ENCODE measurements at regions not wholly inside any gene's neighbourhood (a gene's known extent, or its start where the extent isn't known, plus 50 kb on each side); places are given as distances from the start of the nearest gene placed in this dataset.

GRCh38 chr12:76187177-76187576 lies 102.7 kb upstream of the NAP1L1 start:
- Mint-ChIP-seq H3K36me3 (ENCODE audit: insufficient read depth, unreplicated experiment) (no peaks in the 10 kb centered on the region), H3K4me1 (ENCODE audit: insufficient read depth, unreplicated experiment) (peaks cover 16% of the 10 kb centered on the region), H3K9me3 (ENCODE audit: unreplicated experiment) (no peaks in the 10 kb centered on the region), H3K4me3 (ENCODE audit: unreplicated experiment) (no peak overlapping the region), H3K27ac (ENCODE audit: low read depth, unreplicated experiment) (no peak overlapping the region), H3K27me3 (ENCODE audit: insufficient read depth, unreplicated experiment) (no peaks in the 10 kb centered on the region)
- no peak for DNase-seq (ENCODE audit: unreplicated experiment)
- intact Hi-C loops (cut with micrococcal nuclease) = no loop called here
- no peak for TF ChIP-seq CTCF (IDR thresholded peaks at IDR 0.05; ENCODE audit: unreplicated experiment)
- CTCF ChIA-PET = no interaction called here
- no TSS peak for BruUV-seq (replicated peaks)
- POLR2A ChIA-PET = no interaction called here

GRCh38 chr12:76186131-76186906 lies 101.8 kb upstream of the NAP1L1 start:
- no peaks in the 10 kb centered on the region for H3K27me3 Mint-ChIP-seq (ENCODE audit: insufficient read depth, unreplicated experiment)
- intact Hi-C loops (cut with micrococcal nuclease) = no loop called here
- no TSS peak for BruUV-seq (replicated peaks)
- no peak for TF ChIP-seq CTCF (IDR thresholded peaks at IDR 0.05; ENCODE audit: unreplicated experiment)
- no peaks in the 10 kb centered on the region for H3K9me3 Mint-ChIP-seq (ENCODE audit: unreplicated experiment)
- ChIA-PET CTCF (no interaction called here), POLR2A (no interaction called here)
- no peak overlapping the region for H3K4me3 Mint-ChIP-seq (ENCODE audit: unreplicated experiment)
- peaks cover 16% of the 10 kb centered on the region for H3K4me1 Mint-ChIP-seq (ENCODE audit: insufficient read depth, unreplicated experiment)
- H3K27ac Mint-ChIP-seq (ENCODE audit: low read depth, unreplicated experiment) = no peak overlapping the region
- no peaks in the 10 kb centered on the region for H3K36me3 Mint-ChIP-seq (ENCODE audit: insufficient read depth, unreplicated experiment)
- DNase-seq (ENCODE audit: unreplicated experiment) = no peak

- POLR2A ChIA-PET = interaction anchor here (0.6 to 0.8 kb wide), 4 partner anchors 28 to 1651 kb away, joined by 3 to 4 read pairs (median 4); no protein-coding TSS in a partner anchor
- Mint-ChIP-seq H3K9me3 (ENCODE audit: unreplicated experiment) (peaks cover 7% of the 10 kb centered on the region), H3K27me3 (ENCODE audit: insufficient read depth, unreplicated experiment) (no peaks in the 10 kb centered on the region), H3K36me3 (ENCODE audit: insufficient read depth, unreplicated experiment) (peaks cover 6% of the 10 kb centered on the region), H3K4me1 (ENCODE audit: insufficient read depth, unreplicated experiment) (peaks cover 16% of the 10 kb centered on the region), H3K27ac (ENCODE audit: low read depth, unreplicated experiment) (peak overlapping the region; percentile 67), H3K4me3 (ENCODE audit: unreplicated experiment) (no peak overlapping the region)
- DNase-seq (ENCODE audit: unreplicated experiment) = peak; percentile 98
- BruUV-seq (replicated peaks) = no TSS peak
- no peak for TF ChIP-seq CTCF (IDR thresholded peaks at IDR 0.05; ENCODE audit: unreplicated experiment)
- intact Hi-C loops (cut with micrococcal nuclease) = no loop called here
- CTCF ChIA-PET = interaction anchor here (1.2 kb wide), 1 partner anchor 163 kb away, joined by 3 read pairs; no protein-coding TSS in a partner anchor
Observed at GRCh38 chr12:76183459-76184186, 99.1 kb upstream of the NAP1L1 start.

- no peak for TF ChIP-seq CTCF (IDR thresholded peaks at IDR 0.05; ENCODE audit: unreplicated experiment)
- H3K4me3 Mint-ChIP-seq (ENCODE audit: unreplicated experiment) = no peak overlapping the region
- intact Hi-C loops (cut with micrococcal nuclease) = no loop called here
- CTCF ChIA-PET = no interaction called here
- H3K27me3 Mint-ChIP-seq (ENCODE audit: insufficient read depth, unreplicated experiment) = no peaks in the 10 kb centered on the region
- H3K4me1 Mint-ChIP-seq (ENCODE audit: insufficient read depth, unreplicated experiment) = peaks cover 16% of the 10 kb centered on the region
- BruUV-seq (replicated peaks) = no TSS peak
- peaks cover 7% of the 10 kb centered on the region for H3K9me3 Mint-ChIP-seq (ENCODE audit: unreplicated experiment)
- no peak overlapping the region for H3K27ac Mint-ChIP-seq (ENCODE audit: low read depth, unreplicated experiment)
- no peak for DNase-seq (ENCODE audit: unreplicated experiment)
- peaks cover 6% of the 10 kb centered on the region for H3K36me3 Mint-ChIP-seq (ENCODE audit: insufficient read depth, unreplicated experiment)
- POLR2A ChIA-PET = interaction anchor here (1.0 kb wide), 1 partner anchor 16 kb away, joined by 4 read pairs; no protein-coding TSS in a partner anchor
Observed at GRCh38 chr12:76180401-76181277, 96.2 kb upstream of the NAP1L1 start.

Measured in MCF 10A (cell line).